GM23248 (cell line): ENCODE measurements at regions not wholly inside any gene's neighbourhood (a gene's known extent, or its start where the extent isn't known, plus 50 kb on each side); places are given as distances from the start of the nearest gene placed in this dataset.

Experiments used
- EZH2 ChIP-seq: fragments of 200-600 bp; sonication (generic); IDR thresholded peaks from 2 replicates; pipeline ENCODE4 v1.6.1; 2018; ENCODE audit warnings: antibody characterized with exemption, mild to moderate bottlenecking; ENCODE audit not compliant: insufficient read depth, poor library complexity, severe bottlenecking
- EZH2phosphoT487 ChIP-seq: fragments of 200-600 bp; sonication (generic); IDR thresholded peaks from 2 replicates; pipeline ENCODE4 v1.6.1; 2018; ENCODE audit warnings: antibody characterized with exemption, moderate library complexity, mild to moderate bottlenecking, low read depth; ENCODE audit not compliant: insufficient read depth

GRCh38 chr3:153282355-153282754, 120.3 kb downstream of the RAP2B start:
- TF ChIP-seq EZH2 = no peak
- no peak for TF ChIP-seq EZH2phosphoT487
